Amygdala (tissue), 56 donors: ENCODE measurements at regions not wholly inside any gene's neighbourhood (a gene's known extent, or its start where the extent isn't known, plus 50 kb on each side); places are given as distances from the start of the nearest gene placed in this dataset.

ENCODE experiments used
- DNase-seq, 56 donors: peaks; one replicate each; lab custom pipeline; 2025; lab: John Stamatoyannopoulos, UW

DNA sequence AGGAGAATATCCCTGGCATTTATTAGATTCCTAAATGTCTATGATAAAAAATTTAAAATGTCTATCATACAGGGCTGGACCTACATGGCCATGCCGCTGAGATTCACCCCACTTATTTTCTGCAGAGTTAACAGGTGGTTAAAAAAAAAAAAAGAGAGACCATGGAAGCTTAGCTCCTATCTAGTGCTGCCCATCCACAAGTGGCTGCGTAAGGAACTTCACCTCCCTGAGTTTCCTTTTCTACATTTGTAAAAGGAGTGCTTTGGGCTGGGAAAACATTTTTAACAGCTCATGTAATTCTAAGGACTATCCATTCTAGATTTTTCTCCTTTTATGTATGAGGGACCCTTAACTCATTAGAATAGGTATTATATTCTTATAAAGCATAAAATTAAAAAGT lies 534.1 kb downstream of the MMUT start:
- DNase-seq, result no peak

DNA sequence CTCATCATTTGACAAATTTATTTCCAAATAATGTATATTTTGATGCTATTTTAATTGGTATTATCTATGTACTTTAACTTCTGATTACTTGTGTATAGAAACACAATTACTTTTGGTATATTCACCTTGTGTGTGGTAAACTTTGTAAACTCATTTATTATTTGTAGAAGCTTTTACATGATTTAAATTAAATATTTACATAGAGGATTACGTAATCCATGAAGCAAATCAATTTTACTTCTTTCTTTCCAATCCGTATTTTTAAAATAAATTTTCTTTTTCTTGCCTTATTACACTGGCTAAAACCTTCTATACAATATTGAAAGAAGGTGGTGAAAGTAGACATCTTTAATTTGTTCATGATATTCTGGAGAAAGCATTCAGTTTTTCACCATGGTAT lies 540.2 kb downstream of the MMUT start:
- DNase-seq, result no peak

DNA sequence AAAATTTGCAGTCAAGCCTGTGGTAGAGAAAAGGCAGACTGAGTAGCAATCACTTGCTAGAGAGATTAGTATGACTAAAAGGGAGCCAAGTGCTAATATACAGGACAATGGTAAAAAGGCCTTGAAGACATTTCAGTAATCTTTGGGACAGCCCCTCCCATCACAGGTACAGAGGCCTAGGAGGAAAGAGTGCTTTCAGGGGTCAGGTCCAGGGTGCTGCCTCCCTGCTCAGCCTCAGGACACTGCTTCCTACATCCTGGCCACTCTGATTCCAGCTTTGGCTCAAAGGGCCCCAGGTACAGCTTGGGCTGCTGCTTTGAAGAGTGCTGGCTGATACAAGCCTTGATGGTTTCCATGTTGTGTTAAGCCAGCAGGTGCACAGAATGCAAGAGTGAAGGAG lies 543.5 kb downstream of the MMUT start:
- no peak for DNase-seq

DNA sequence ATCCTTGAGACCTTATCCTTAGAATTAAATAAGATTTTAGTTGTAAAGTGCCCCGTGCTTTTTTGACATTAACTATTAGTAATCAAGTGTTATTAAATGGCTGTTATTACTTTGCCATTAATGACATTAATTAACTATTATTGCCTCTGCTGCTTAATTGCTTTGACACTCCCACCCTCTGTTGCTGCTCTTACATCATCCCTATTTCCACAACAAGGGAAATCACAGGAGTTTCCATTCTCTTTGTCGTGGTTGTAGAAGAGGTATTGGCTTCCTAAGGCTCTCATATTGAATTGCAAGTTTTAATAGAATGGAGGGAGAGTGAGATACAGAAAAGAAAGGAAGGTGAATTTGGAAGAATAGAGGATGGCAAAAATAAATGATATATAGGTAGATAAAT lies 545.8 kb downstream of the MMUT start:
- DNase-seq, result no peak

DNA sequence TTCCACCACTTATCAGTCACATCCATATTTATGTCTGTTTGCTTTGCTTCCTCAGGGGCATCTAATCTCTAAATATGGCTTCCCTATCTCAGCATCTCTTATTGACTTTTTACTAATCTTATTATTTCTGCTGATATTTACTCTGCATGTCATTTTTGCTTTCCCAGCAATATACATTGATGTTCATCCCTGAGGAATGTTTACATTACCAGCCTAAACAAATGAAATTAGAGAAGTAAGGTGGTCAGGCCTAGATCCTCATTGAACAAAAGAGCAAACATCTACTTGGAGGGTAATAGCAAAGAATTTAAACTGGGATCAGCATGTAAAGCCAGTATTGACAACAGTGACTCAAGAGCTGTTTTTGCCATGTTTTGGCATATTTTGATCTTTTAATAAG lies 546.4 kb downstream of the MMUT start:
- no peak for DNase-seq

DNA sequence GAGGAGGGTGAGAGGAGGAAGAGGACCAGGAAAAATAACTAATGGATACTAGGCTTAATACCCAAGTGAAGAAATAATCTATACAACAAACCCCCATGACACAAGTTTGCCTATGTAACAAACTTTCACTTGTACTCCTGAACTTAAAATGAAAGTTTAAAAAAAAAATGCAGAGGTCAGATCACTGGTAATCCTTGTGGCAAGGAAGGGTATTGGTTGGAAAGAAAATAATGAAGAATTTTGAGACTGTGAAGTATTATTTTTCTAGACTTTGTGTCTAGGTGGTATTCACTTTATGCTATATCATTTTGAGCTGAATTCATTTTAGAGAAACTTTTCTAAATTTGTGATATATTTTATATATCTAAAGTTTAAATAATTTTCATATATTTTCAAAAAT lies 547.5 kb downstream of the MMUT start:
- no peak for DNase-seq

DNA sequence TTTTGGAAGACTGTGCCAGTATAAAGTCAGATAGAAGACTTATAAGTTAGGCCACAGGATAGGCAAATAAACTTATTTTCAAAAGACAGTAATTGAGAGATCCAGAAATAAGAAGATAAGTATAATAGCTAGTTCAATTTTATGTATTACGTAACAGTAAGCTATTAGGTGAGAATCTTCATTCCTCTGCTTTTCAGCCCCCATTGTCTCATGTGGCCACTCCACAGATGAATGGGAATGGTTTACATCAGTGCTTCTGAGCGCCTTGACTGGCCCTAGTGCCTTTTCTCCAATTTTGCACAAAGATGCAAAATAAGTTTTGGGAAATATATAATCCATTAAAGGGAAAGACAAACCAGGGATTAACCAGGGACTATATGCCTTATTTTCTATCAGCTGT lies 550.5 kb downstream of the MMUT start:
- no peak for DNase-seq

DNA sequence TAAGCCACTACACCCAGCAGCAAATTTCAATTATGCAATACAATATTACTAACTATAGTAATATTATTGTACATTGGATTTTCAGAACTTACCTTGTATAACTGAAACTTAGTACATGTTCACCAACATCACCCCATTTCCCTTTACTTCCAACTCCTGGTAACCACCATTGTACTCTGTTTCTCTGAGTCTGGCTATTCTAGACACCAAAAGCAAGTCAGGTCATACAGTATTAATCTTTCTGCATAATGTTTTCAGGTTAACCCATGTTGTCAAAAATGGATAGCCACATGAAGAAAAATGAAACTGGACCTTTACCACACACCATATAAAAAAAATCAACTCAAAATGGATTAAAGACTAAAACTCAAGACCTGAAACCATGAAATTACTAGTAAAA lies 558.2 kb downstream of the MMUT start:
- no peak for DNase-seq

DNA sequence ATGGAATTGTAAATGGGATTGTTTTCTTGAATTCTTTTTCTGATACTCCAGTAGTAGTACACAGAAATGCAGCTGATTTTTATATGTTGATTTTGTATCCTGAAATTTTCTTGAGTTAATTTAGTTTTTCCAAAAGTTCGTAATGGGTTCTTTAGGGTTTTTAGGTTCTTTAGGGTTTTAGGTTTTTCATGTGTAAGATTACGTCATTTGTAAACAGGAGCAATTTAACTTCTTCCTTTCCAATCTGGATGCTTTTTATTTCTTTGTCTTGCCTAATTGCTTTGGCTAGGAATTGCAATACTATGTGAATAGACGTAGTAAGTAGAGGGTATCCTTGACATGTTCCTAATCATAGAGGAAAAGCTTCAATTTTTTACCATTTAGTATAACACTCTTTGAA lies 568.6 kb downstream of the MMUT start:
- no peak for DNase-seq

DNA sequence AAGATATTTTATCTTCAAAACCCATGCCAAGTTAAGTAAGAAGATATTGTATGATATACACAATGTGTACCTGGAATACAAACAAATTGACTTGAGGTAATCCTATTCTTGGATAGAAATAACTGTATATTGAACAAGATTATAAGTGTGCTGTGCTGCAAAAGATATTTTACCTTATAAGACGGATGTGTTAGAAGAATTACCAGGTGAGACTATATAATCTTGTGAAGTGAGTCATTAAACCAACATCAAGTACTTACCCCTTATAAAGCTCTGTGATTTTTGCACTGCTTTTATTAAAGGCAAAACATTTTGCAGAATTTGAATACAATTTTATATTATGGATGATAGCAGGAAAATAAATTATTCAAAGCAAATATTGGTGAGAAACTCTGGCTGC lies 570.0 kb downstream of the MMUT start:
- DNase-seq, result no peak

DNA sequence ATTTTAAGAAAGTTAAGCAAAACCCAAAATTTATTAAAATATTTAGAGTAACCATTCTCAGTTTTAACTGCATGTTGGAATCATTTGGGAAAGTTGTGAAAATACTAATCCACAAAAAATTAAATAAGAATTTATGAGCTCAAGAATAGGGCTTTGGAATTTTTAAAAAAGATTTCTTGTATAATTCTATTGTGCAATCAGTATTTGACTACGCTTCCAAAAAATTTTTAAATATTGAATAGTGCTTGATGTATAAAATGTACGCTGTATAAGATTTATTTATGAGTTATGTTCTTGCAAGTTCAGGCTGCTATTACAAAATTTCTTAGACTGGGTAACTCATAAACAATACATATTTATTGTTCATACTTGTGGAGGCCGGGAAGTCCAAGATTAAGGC lies 571.7 kb downstream of the MMUT start:
- DNase-seq, result no peak

DNA sequence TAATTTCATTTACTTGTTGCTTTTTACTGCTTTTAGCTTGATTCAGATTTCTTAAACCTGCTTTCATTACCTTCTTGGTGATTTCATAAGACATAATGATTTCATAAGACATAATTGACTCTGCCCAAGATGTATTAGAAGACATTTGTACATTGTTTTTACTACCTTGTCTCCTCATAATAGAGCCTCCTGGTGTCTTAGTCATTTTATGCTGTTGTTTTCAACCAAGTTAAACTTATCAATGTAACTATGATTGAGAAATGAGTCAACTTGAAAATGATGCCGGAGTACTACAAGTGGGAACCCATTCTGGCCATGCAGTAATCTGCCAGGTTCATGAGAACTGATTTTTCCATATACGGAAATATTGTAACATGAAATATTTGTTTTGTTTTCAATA lies 573.6 kb downstream of the MMUT start:
- DNase-seq, result no peak

DNA sequence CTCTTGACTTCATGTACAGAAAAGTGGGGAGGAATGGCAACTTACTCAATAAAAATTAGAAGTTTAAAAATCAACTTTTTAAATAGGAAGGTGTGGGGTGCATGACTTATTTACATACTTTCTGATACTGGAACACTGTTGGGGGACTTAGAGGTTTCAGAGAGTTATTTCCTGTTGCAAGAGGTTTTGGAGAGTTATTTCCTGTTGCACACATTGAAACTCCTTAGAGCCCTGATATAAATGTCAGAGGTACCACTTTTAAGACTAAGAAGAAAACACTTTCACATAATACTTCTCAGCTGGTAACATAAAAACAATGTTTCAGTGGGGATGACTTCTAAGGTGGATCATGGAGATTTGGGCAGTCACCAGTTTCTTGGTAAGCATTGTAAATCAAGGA lies 579.9 kb downstream of the MMUT start:
- no peak for DNase-seq

DNA sequence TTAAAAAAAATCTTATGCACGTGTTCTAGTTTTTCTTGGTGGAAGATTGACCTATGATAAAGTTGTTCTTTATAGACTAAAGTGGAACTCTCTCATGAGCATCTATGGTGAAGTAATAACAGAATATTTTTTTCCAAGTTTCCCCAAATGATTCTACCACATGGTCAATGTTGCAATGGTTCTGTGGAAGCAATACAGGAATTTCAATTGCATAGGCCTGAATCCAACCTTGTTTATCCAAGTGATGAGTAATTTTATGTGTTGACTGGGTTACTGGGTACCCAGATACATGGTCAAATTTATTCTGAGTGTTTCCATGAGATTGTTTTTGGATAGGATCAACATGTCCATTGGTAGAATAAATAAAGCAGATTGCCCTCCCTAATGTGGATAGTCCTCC lies 581.5 kb downstream of the MMUT start:
- DNase-seq, result no peak

DNA sequence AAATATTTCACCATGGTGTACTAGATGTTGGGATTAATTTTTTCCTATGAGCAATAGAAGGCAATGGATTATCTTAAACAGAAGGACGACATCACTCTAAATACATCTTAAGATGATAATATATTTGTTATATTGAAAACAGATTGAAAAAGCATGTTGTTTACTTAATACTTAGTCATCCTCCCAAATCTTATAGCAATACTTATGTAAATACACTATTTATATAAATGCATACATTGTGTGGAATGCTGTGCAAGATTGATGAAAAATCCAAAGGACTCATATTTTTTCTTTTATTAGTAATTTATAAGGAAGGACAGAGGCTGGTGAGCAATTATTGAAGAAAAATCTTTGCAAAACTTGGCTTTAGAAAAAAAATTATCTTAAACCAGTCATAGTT lies 593.5 kb downstream of the MMUT start:
- no peak for DNase-seq

DNA sequence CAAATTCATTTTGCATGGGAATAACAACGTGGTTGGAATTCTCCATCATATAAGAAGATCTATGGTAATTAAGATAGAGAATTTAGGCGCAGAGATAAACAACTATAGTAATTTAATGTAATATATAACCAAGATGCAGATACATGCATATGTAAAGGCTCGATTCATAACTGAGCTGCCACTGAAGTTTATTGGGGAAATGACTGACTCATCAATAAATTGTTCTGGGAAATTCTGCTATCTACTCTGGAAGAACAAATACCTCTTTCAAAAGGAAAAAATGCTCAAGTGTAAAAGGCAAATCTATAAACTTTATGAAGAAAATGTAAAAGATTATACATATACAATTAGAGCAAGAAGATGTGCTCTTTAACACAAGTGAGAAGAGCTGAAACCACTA lies 596.4 kb downstream of the MMUT start:
- no peak for DNase-seq

DNA sequence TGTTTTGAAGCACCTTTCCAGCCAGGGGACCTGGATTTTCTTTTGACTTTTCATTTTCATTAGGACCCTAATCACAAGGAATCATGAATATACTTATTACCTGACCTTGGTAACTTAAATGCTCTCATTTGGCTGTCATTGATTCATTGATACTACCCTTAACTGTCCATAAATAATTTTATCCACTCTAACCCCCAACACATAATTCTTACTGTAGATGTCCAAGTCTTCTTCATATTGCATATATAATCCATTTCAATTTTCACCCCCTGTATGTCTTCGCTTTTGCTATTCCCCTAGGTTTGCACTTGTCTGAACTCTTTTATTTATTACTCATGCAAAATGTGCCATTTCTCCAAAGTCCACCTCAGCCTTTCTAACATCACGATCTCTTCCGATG lies 602.9 kb downstream of the MMUT start:
- DNase-seq, result no peak

DNA sequence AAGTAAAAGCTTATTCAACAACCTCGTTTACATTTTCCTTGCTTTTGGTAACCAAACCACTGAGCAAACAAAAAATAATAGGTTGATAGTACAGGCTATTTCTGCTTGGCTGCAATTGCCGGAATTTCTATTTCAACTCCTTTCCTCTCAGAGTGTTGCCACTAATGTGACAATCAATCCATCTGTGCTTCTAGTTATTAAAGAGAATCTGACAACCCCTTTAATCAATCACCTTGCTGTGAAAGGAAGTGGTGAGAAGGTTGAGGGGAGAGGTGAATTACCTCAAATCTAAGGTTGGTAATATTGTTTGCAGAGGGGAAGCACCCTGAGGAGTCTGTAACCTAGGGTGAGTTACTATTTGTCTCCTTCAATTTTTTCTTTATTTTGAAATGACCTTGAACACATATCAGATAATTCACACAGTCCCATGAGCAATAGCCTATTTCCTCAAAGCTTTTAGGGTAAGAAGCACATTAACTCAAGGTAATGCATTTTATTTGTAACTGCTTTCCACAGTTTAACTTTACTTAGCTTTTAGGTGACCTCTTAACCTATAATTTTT lies 603.4 kb downstream of the MMUT start:
- DNase-seq, result no peak

DNA sequence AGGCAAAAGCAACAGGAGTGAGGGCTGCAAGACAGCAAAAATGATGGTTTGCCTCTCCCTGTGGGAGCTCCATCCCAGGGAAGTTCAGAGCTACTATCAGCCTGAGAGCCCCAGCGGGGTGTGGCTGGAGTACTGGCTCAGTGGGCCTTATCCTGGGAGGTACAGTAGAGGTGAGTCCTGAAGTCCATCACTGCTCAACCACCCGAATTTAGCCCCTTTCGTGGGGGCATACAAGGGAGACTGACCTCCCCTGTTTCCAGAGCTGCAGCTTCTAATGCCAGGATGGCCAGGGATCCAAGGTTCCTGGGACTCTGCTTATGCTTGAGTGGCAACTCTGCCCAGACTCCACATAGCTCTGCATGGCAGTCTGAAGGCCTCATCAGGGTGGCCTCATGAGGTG lies 617.8 kb downstream of the MMUT start:
- no peak for DNase-seq

DNA sequence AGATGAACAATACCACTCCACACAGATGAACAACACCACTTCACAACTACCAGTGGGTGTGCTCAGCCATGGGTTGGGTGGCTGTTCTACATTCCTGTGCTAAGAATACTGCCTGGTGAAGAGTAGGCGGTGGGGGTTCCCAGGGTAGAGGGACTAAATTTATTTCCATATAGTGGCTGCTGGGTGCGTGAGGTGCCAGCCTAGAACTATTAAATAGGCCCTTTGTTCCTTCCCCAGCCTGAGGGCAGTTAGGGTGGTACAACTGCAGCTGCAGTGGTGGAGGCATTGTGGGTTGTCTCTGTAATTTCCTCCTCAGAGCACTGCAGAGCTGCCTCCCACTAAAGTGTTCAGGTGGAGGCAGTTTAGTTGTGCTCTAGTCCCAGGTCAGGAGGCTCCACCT lies 618.4 kb downstream of the MMUT start:
- DNase-seq, result no peak

DNA sequence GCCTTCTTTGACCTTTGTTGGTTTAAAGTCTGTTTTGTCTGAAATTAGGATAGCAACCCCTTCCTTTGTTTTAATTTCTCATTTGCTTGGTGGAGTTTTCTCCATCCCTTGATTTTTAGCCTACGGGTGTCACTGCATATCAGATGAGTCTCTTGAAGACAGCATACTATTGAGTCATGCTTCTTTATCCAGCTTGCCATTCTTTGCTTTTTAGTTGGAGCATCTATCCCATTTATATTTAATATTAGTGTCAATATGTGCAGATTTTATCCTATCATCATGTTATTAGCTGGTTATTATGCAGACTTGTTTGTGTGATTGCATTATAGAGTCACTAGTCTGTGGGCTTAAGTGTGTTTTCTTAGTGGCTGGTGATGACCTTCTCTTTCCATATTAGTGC lies 622.2 kb downstream of the MMUT start:
- no peak for DNase-seq

DNA sequence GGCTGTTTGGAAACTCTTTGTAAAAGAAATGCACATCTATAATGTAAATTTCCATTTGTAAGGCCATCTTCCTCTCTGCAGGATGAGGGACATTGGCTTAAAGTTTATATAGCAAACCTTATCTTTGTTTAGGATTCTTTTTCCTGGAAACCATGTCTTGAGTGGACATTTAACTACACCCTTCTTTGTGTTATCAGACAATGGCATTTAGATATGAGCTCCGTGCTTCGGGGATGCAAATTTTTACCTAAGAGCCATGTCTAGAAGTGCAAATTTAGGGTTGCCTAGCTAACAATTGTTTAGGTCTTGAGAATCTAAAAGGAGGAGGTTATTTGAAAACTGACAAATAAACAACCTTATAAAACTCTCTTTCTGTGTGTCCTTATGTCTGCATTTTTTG lies 623.8 kb downstream of the MMUT start:
- no peak for DNase-seq

DNA sequence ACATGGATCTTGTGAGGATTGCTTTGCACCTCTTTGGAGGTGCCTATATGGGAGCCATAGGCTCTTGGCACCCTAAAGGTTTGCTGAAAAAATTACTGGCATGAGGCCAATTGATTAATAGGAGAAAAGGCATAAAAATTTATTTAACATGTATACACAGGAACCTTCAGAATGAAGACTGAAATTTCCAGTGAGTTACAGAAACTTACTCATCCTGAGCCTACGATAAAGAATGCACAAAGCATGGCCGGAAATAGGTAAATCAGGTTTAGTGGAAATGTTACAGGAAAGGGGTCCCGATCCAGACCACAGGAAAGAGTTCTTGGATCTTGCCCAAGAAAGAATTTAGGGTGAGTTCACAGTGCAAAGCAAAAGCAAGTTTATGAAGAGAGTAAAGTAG lies 625.3 kb downstream of the MMUT start:
- DNase-seq, result no peak
